ENCODE measurements at regions not wholly inside any gene's neighbourhood (a gene's known extent, or its start where the extent isn't known, plus 50 kb on each side); places are given as distances from the start of the nearest gene placed in this dataset.

GRCh38 chr18:38221476-38222100 lies 656.0 kb upstream of the CELF4 start:
- no peak for DNase-seq (ENCODE audit: low read depth)
- Histone ChIP-seq H3K36me3 (ENCODE audit: control insufficient read depth, insufficient read depth, low read length) (no peaks in the 10 kb centered on the region), H3K4me3 (ENCODE audit: low read depth, low read length) (no peak overlapping the region), H3K27me3 (ENCODE audit: control insufficient read depth, insufficient read depth, low read length) (no peaks in the 10 kb centered on the region)
- TF ChIP-seq CTCF (IDR thresholded peaks at IDR 0.05; ENCODE audit: insufficient read depth, low read length, poor library complexity, severe bottlenecking): no peak

- Histone ChIP-seq H3K36me3 (ENCODE audit: control insufficient read depth, insufficient read depth, low read length) (no peaks in the 10 kb centered on the region), H3K4me3 (ENCODE audit: low read depth, low read length) (no peak overlapping the region), H3K27me3 (ENCODE audit: control insufficient read depth, insufficient read depth, low read length) (no peaks in the 10 kb centered on the region)
- no peak for TF ChIP-seq CTCF (IDR thresholded peaks at IDR 0.05; ENCODE audit: insufficient read depth, low read length, poor library complexity, severe bottlenecking)
- DNase-seq (ENCODE audit: low read depth): no peak
These were observed 633.4 kb upstream of the CELF4 start for GRCh38 chr18:38198956-38199355.

- Histone ChIP-seq H3K27me3 (ENCODE audit: control insufficient read depth, insufficient read depth, low read length) (no peaks in the 10 kb centered on the region), H3K4me3 (ENCODE audit: low read depth, low read length) (no peak overlapping the region), H3K36me3 (ENCODE audit: control insufficient read depth, insufficient read depth, low read length) (no peaks in the 10 kb centered on the region)
- DNase-seq (ENCODE audit: low read depth): no peak
- TF ChIP-seq CTCF (IDR thresholded peaks at IDR 0.05; ENCODE audit: insufficient read depth, low read length, poor library complexity, severe bottlenecking): no peak
These were observed 632.9 kb upstream of the CELF4 start for GRCh38 chr18:38198526-38198925.

- Histone ChIP-seq H3K27me3 (ENCODE audit: control insufficient read depth, insufficient read depth, low read length) (no peaks in the 10 kb centered on the region), H3K36me3 (ENCODE audit: control insufficient read depth, insufficient read depth, low read length) (no peaks in the 10 kb centered on the region)
- no peak for TF ChIP-seq CTCF (IDR thresholded peaks at IDR 0.05; ENCODE audit: insufficient read depth, low read length, poor library complexity, severe bottlenecking)
These were observed 620.9 kb upstream of the CELF4 start for GRCh38 chr18:38186491-38186890.

GRCh38 chr18:38174594-38174993 lies 609.0 kb upstream of the CELF4 start:
- H3K27me3 ChIP-seq (ENCODE audit: control insufficient read depth, insufficient read depth, low read length): no peaks in the 10 kb centered on the region
- no peak for DNase-seq (ENCODE audit: low read depth)
- no peaks in the 10 kb centered on the region for H3K36me3 ChIP-seq (ENCODE audit: control insufficient read depth, insufficient read depth, low read length)
- no peak overlapping the region for H3K4me3 ChIP-seq (ENCODE audit: low read depth, low read length)
- no peak for TF ChIP-seq CTCF (IDR thresholded peaks at IDR 0.05; ENCODE audit: insufficient read depth, low read length, poor library complexity, severe bottlenecking)

More at GRCh38 chr18:38186491-38186890, 620.9 kb upstream of the CELF4 start:
- H3K4me3 ChIP-seq (ENCODE audit: low read depth, low read length): no peak overlapping the region
- DNase-seq (ENCODE audit: low read depth): no peak

- Histone ChIP-seq H3K27me3 (ENCODE audit: control insufficient read depth, insufficient read depth, low read length) (no peaks in the 10 kb centered on the region), H3K4me3 (ENCODE audit: low read depth, low read length) (no peak overlapping the region), H3K36me3 (ENCODE audit: control insufficient read depth, insufficient read depth, low read length) (no peaks in the 10 kb centered on the region)
- TF ChIP-seq CTCF (IDR thresholded peaks at IDR 0.05; ENCODE audit: insufficient read depth, low read length, poor library complexity, severe bottlenecking): no peak
- no peak for DNase-seq (ENCODE audit: low read depth)
These were observed 608.6 kb upstream of the CELF4 start for GRCh38 chr18:38174173-38174572.

Measured in kidney epithelial cell (primary cell).